Ovary (tissue), 7 donors: ENCODE measurements at regions not wholly inside any gene's neighbourhood (a gene's known extent, or its start where the extent isn't known, plus 50 kb on each side); places are given as distances from the start of the nearest gene placed in this dataset.
"Not testable (repeated sequence)": the region's sequence is repeated elsewhere in the genome, so short reads cannot be mapped to it uniquely, and the experiment has no call there.

Experiments
- DNase-seq, 5 donors: peaks; one replicate each; pipeline ENCODE4 v3.0.0-alpha.2; 2019 to 2020
- H3K27ac ChIP-seq, 2 donors: fragments of 200-600 bp; one replicate each; pipeline versions ENCODE4 v1.5.1 to v1.8.0; 2019 to 2022
- H3K27me3 ChIP-seq: fragments of 200-600 bp; one replicate; pipeline ENCODE4 v1.8.0; 2022
- H3K36me3 ChIP-seq: fragments of 200-600 bp; sonication (generic); one replicate; pipeline ENCODE4 v1.5.1; 2019
- H3K4me1 ChIP-seq: one replicate; pipeline ENCODE4 v1.8.1; 2013; ENCODE audit warnings: mild to moderate bottlenecking, moderate library complexity; ENCODE audit not compliant: insufficient read depth
- H3K4me3 ChIP-seq: fragments of 200-600 bp; sonication (generic); one replicate; pipeline ENCODE4 v1.5.1; 2017
- H3K9me3 ChIP-seq, 2 donors: fragments of 200-600 bp in 1 of 2; sonication (generic) in 1 of 2; one replicate each; pipeline versions ENCODE4 v1.5.1 to v1.8.1; 2013 to 2019; ENCODE audit warnings: mild to moderate bottlenecking in 1 of 2, moderate library complexity in 1 of 2
- EP300 ChIP-seq: sonication (generic); formaldehyde crosslinking; IDR thresholded peaks from one replicate; pipeline ENCODE4 v1.6.1; 2017; ENCODE audit warnings: antibody characterized with exemption
- POLR2A ChIP-seq: fragments of 450-650 bp; IDR thresholded peaks from one replicate; pipeline ENCODE4 v1.6.1; 2017; ENCODE audit warnings: antibody characterized with exemption, mild to moderate bottlenecking, moderate library complexity
- WGBS, 3 donors: extraction: QIAGEN DNeasy Blood & Tissue Kit in 1 of 3; methylation state at CpG; one replicate each; pipeline versions ENCODE4 v1.1.5 to v1.1.7; 2013 to 2017; 5-methylcytosine and 5-hydroxymethylcytosine counted together
- intact Hi-C, 4 donors: fragments of 100-400 bp; cut with DNase I; formaldehyde crosslinking; loops; one replicate each; pipeline versions ENCODE4 v1.11.0 to v1.15.1; 2022 to 2023
- TF ChIP-seq, protein P1 (sequence below), 3 donors: fragments of 450-650 bp in 2 of 3; fragments of 200-600 bp in 1 of 3; IDR thresholded peaks; one replicate each; pipeline versions ENCODE4 v1.5.1 to v1.8.0; 2016 to 2022; ENCODE audit warnings: antibody characterized with exemption in 3 of 3, mild to moderate bottlenecking in 1 of 3
- donor health status: DM: no; HTN: no; CAD: no; lungs with moderate emphysema.
- donor health status: DM: no; HTN: no; CAD: no.
- donor health status: Bipolar disorder and iron deficiency.
- donor health status: DM: no; HTN: no; CAD: no.
- donor health status: DM: yes; HTN: yes; CAD: no.

GRCh38 chr6:66173587-66173986, 466.6 kb upstream of the EYS start:
- Histone ChIP-seq H3K4me1 (no peaks in the 10 kb centered on the region), H3K27me3 (no peaks in the 10 kb centered on the region), H3K4me3 (no peak overlapping the region), H3K36me3 (no peaks in the 10 kb centered on the region), H3K27ac (no peak overlapping the region), H3K9me3 (no peaks in the 10 kb centered on the region)
- 82 to 90% (median 89%) methylated on average over 6 of the region's 6 CpGs for WGBS, 3 donors
- TF ChIP-seq POLR2A (no peak), EP300 (no peak)
- TF ChIP-seq, protein P1, sequence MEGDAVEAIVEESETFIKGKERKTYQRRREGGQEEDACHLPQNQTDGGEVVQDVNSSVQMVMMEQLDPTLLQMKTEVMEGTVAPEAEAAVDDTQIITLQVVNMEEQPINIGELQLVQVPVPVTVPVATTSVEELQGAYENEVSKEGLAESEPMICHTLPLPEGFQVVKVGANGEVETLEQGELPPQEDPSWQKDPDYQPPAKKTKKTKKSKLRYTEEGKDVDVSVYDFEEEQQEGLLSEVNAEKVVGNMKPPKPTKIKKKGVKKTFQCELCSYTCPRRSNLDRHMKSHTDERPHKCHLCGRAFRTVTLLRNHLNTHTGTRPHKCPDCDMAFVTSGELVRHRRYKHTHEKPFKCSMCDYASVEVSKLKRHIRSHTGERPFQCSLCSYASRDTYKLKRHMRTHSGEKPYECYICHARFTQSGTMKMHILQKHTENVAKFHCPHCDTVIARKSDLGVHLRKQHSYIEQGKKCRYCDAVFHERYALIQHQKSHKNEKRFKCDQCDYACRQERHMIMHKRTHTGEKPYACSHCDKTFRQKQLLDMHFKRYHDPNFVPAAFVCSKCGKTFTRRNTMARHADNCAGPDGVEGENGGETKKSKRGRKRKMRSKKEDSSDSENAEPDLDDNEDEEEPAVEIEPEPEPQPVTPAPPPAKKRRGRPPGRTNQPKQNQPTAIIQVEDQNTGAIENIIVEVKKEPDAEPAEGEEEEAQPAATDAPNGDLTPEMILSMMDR (IDR thresholded peaks at IDR 0.05): no peak
- no peak for DNase-seq
- intact Hi-C loops: no loop called here

DNA sequence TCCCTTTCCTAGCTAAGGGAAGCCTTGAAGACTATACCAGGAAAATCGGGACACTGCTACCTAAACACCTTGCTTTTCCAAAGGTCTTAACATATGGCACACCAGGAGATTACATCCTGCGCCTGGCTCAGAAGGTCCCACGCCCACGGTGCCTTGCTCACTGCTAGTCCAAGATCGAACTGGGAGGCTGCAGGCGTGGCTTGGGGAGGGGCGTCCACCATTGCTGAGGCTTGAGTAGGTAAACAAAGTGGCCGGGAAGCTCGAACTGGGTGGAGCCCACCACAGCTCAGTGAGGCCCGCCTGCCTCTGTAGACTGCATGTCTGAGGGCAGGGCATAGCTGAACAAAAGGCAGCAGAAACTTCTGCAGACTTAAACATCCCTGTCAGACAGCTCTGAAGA, 459.7 kb upstream of the EYS start:
- 86 to 92% (median 90%) methylated on average over 10 of the region's 10 CpGs for WGBS, 3 donors
- not testable (repeated sequence) for DNase-seq

DNA sequence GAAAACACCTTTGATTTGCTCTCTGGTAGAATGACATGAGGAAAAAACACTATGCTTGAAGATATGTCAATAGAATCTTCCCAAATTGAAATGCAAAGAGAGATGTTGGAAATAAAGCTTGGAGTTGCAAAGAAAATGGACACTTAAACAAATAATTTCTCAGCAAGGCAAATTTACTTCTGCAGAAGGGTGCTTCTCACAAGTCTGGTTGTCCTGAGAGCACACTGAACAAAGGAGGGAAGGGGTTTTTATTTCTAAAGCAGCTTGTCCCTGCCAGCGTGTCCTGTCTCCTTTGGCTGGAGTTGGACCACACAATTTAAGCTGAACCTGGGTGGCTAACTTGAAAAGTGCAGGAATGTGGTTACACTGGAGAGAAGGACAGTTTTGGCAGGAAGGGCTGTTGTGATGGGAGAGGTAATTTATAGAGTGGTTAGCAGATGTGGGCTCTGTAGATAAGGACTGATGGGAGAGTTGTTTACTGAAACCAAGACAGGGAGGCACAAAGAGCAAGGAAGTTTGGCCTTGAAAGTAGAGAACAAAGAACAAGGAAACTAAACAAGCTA, 454.6 kb upstream of the EYS start:
- Histone ChIP-seq H3K36me3 (no peaks in the 10 kb centered on the region), H3K27me3 (no peaks in the 10 kb centered on the region), H3K4me1 (no peaks in the 10 kb centered on the region), H3K4me3 (no peak overlapping the region), H3K9me3 (no peaks in the 10 kb centered on the region), H3K27ac (no peak overlapping the region)
- no peak for DNase-seq
- intact Hi-C loops: no loop called here
- no peak for TF ChIP-seq EP300
- WGBS, 3 donors: 25 to 64% (median 42%) methylated on average over 1 of the region's 1 CpG

More for the DNA sequence above, 459.7 kb upstream of the EYS start:
- H3K36me3 ChIP-seq, H3K4me1 ChIP-seq, H3K9me3 ChIP-seq, H3K27me3 ChIP-seq, H3K4me3 ChIP-seq, intact Hi-C loops, H3K27ac ChIP-seq: not testable (repeated sequence)

- no peaks in the 10 kb centered on the region for H3K36me3 ChIP-seq
- DNase-seq: no peak
- no peak overlapping the region for H3K27ac ChIP-seq
- WGBS, 3 donors: 77 to 90% (median 80%) methylated on average over 2 of the region's 2 CpGs
- no peak for TF ChIP-seq POLR2A
- no peak for TF ChIP-seq EP300
- TF ChIP-seq, protein P1 (IDR thresholded peaks at IDR 0.05): no peak
- H3K27me3 ChIP-seq: no peaks in the 10 kb centered on the region
- H3K4me1 ChIP-seq: no peaks in the 10 kb centered on the region
- intact Hi-C loops: no loop called here
- H3K9me3 ChIP-seq: no peaks in the 10 kb centered on the region
- no peak overlapping the region for H3K4me3 ChIP-seq
These were observed 452.9 kb upstream of the EYS start for GRCh38 chr6:66159937-66160336.

- no peaks in the 10 kb centered on the region for H3K4me1 ChIP-seq
- no peak for DNase-seq
- WGBS, 3 donors: 58 to 59% (median 58%) methylated on average over 2 of the region's 2 CpGs
- no peaks in the 10 kb centered on the region for H3K36me3 ChIP-seq
- TF ChIP-seq POLR2A: no peak
- TF ChIP-seq EP300: no peak
- TF ChIP-seq, protein P1 (IDR thresholded peaks at IDR 0.05): no peak
- intact Hi-C loops: no loop called here
- H3K9me3 ChIP-seq: no peaks in the 10 kb centered on the region
- no peak overlapping the region for H3K4me3 ChIP-seq
- H3K27me3 ChIP-seq: no peaks in the 10 kb centered on the region
- H3K27ac ChIP-seq: no peak overlapping the region
These were observed 446.2 kb upstream of the EYS start for GRCh38 chr6:66153247-66153646.
